GM18907 (cell line): ENCODE measurements at regions not wholly inside any gene's neighbourhood (a gene's known extent, or its start where the extent isn't known, plus 50 kb on each side); places are given as distances from the start of the nearest gene placed in this dataset.

ENCODE experiments used
- ATAC-seq: cut with Tn5 transposase; IDR thresholded peaks from one replicate; pipeline ENCODE4 v1.9.1; 2021; ENCODE audit warnings: mild to moderate bottlenecking, moderate library complexity; ENCODE audit not compliant: unreplicated experiment

DNA sequence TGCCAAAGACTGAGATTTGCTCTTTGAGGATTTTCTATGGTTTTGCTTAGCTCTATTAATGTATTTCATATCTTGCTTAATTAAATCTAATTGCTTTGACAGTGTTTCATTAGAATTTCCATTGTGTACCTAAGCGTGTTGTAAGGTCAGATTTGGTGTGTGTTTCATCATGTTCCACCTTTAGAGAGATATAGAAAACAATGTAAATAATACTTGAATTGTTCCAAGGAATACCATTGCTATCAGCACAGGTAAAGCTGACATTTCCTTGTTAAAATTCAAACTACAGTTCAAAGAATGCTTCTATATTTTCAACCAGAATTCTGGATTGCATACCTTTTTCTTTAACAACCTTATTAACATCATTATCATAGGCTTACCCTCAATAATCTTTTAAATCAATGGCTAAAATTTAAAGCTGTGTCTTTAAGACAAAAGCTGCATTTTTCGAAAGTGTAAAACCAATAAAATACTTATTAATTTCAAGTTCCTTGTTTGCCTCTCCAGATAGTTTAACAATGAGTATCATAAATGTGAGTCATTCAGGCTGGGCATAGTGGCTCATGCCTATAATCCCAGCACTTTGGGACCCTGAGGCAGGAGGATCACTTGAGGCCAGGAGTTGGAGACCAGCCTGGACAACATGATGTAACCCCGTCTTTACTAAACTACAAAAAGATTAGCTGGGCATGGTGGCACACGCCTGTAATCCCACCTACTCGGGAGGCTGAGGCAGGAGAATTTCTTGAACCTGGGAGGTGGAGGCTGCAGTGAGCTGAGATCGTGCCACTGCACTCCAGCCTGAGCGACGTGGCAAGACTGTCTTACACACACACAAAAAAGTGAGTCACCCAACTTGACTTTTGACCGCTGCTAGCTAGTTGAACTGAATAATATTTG is 188.0 kb upstream of the PKDCC start:
- no peak for ATAC-seq

DNA sequence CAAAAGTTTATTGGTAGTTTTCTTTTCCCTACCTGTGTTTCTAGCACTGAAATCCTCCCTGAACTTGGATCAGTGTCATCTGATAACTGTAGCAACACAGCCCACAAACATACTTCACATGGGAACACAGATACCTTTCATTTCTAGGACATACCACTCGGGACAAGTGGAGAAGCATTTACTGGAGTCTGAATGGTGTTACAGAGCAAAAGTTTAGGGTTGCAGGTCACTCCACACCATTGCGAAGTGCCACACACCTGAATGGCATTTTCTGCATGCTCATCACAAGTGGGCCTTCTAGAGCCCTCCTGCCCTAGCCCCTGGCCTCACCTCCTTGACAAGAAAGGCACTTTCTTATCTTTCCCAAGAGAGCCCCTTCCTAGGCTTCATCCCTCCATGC is 184.8 kb upstream of the PKDCC start:
- no peak for ATAC-seq

GRCh38 chr2:41865263-41865662 is 182.6 kb upstream of the PKDCC start:
- ATAC-seq = no peak

DNA sequence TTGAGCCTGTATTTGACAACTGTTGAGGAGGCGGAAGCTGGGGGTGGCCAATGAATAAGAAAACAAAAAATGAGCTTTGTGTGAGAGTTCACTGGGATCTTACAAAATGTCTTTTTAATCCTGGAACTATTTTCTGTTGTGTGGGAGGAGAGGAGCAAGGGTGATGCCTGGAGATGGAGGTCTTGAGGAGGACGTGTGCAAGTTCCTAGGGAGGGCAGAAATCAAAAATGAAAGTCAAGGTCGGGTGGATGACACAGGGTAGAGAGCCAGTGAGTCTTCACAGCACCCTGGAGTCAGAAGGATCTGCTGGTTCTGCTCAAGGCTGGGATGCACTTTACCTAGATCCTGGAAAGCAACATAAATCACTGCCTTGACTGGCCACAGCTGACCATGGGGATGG is 180.3 kb upstream of the PKDCC start:
- ATAC-seq = no peak

DNA sequence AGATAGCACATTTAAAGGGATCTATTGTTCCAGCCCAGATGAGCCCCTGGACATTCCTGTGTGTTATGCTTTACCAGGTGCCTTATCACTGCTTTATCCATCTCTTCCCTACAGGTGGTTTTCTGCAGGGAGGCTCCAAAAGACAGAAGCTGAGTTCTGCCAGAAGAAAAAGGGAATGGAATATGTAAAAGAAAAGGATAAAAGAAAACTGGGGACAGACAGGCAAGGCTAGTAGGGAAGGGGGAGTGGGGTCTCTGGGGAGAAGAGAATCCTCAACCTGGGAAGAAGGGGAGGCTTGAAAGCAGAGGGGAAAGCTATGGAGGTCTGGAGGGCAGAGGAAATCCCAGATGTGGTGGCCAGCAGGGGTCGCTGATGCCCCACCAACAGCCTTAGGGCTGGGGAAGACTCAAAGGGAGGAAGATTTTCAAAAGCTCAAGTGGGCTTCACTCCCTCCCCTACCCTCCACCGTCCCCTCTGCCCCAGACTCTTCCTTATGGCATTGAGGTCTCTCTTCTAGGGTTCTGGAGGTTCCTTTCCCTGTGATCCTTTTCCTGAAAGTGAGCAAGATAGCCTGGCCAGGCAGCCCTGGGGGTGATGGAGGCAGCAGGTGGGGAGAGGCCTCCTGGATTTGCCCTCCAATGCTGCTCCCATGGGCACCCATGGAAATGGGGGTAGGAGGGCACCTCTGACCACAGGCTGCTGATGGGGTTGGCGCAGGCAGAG is 178.1 kb upstream of the PKDCC start:
- ATAC-seq = peak; percentile 68

DNA sequence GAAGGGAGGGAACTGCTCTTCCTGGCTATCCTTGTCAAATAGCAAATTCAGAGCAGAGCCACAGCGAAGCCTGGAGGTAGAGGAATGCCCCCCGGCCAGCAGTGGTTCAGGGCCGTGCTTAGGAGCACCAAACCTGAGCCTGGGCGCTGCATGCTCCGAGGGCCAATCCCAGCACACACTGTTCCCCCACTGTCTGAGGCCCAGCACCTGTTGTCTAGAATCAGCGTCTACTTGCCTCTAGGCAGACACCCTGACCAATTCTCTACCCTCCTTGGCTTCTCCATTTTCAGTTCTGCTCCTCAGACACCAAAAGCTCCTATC is 177.6 kb upstream of the PKDCC start:
- ATAC-seq = no peak

DNA sequence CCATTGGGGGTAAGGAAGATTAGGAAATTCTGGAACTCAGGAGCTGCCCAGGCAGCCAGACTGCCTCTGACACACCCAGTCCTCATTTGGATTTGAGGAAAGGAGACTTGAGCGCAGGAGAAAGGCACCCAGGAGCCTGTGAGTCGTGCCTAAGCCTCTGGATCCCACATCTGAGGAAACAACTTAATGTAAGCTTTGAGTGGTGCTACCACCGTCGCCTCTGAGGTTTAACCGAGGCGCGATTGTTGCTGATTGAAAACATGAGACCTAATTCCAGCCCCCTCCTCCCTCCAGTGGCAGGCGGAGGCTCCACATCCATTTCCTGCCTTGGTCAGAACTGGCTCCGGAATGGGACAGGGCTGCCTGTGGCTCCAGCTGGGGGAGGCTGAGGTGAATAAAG is 176.7 kb upstream of the PKDCC start:
- ATAC-seq = no peak

GRCh38 chr2:41872646-41873045 is 175.2 kb upstream of the PKDCC start:
- ATAC-seq = no peak

DNA sequence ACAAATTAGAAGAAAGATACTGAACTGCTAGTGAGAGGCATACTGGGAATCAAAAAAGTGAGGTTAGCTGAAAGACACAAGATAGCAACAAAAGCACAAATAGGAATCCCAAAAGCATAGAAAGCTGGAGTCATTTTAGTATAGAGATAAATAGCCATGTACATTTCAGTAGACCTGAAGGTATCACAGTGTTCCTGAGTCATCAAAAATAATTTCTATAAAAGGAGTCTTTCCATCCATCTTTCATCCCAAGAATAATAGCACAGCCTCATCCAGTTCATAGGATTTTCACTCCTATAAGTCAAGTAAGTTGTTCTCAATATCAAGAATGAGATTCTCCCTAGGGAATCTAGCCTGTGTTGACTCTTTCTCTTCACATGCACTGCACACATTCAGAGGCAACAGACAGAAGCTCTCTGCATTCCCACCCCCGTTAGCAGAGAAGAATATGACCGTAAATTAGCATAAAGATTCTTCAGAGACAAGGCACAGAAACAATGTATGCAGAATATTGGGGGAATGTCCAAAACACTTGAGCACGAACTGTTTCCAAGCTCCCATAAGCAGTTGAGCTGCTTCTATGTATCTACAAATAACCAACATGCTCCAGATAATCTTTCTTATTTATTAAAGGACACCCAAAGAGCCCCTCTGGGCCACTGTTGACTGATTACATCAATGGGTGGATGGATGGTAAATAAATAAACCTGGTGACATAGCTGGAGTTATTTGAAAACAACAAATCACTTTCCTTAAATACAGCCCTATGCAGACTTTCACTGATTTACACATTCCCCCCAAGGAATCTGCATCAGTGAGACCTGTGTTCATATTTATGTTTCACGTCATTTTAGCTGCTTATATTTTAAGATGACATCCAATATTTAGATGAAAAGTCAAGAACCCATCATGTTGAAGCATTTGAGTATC is 174.5 kb upstream of the PKDCC start:
- ATAC-seq = no peak

- no peak for ATAC-seq
These were observed 170.6 kb upstream of the PKDCC start for GRCh38 chr2:41877114-41877678.

DNA sequence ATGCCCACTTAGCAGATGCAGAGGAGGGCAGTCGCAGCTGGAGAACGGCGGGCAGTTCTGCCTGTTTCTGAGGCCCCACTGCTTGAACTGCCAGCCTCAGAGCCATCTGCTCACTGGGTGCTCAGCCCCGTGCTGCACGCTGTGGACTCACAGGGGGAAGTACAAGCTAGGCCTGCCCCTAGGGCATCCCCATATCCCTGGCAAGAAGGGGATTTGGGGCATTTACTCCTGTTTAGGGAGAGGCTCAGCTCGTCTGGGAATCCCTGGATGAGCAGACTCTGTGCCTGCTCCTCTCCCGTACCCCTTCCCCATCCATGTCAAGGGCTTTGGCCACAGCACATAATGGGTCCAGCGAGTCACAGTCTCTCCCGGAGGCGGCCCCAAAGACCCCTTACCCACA is 169.8 kb upstream of the PKDCC start:
- no peak for ATAC-seq

DNA sequence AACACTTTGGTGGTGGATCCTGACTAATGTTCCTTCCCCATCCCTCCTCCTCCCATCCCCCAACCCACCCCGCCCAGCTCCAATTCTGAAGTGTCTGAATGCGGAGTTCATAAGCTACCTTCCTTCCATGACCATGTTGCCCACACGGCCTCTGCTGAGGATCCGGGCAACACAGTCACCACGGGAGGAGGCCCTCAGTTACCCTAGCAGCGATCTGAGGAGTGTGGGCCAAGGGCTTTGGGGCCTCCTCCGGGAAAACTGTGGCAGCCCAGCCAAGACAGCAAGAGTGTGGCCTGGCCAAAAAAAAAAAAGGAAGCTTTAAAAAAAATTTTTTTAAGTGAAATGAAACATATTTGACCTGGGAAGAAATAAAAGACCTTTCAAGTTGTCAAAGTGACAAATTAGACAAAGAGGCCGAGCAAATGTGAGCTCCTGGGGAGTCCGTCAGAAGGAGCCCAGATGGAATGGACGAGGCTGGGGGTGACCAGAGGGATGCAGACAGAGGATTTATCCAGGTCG is 169.0 kb upstream of the PKDCC start:
- ATAC-seq = no peak

DNA sequence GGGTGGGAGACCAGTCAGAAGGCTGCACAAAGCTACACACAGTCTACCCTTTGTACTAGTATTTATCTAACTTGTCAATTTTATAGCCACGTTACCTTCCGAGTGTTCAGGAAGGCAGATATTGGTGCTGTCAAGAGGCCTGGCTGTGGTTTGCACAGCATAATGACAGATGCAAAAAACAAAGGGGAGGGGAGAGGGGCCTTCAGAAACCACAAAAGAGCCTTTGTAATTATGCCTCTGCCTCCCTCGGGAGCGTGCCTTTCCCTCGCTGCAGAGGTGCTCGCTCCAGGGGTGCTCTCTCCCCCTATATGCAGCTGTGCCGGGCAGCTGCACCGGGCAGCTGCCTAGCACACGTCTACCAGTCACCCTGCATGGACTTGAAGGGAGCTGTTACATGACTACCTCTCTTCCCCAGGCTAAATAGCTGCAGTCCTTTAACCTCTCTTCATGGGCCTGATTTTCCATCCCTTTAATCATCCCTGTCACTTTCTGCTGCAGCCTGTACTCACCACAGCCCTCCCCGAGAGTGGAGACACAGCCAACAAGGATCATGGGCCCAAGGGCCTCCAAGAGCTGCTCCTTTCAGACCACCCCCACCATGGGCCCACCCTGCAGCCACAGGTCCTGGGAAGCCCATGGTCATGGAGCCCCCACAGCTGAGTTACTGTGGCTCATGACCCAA is 168.4 kb upstream of the PKDCC start:
- ATAC-seq = no peak

GRCh38 chr2:41880561-41881243 is 167.1 kb upstream of the PKDCC start:
- ATAC-seq = no peak

DNA sequence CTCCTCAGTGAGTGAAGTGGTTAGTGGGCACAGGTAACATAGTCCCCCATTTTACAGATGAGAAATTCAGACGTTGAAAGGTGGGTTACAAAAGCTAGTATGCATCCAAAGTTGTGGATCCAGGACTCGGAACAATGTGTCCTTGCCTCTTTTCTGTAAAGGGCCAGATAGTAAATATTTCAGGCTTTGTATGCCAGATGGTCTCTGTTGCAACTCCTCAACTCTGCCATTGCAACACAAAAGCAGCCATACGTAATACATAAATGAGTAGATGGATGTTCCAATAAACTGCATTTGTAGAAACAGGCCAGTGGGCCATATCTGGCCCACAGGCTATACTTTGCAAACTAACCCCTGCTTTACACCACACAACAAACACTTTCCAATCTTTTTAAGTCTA is 166.6 kb upstream of the PKDCC start:
- ATAC-seq = no peak

DNA sequence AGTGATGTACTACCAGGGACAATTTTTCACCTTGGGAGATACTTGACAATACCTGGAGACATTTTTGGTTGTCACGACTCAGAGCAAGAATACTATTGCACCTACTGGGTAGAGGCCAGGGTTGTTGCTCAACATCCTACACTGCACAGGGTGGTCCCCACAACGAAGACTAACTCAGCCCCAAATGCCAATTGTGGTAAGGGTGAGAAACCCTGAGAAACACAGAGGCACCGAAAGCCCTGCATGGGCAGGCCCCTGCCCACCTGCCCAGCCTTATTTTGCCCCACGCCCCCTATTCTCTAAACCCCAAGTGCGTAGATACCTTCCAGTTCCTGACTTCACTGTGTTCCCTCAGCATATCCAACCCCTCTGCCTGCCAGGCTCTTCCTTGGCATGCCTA is 163.1 kb upstream of the PKDCC start:
- ATAC-seq = no peak

GRCh38 chr2:41886145-41886664 is 161.6 kb upstream of the PKDCC start:
- no peak for ATAC-seq

- ATAC-seq = no peak
These were observed 161.1 kb upstream of the PKDCC start for GRCh38 chr2:41886757-41887156.

DNA sequence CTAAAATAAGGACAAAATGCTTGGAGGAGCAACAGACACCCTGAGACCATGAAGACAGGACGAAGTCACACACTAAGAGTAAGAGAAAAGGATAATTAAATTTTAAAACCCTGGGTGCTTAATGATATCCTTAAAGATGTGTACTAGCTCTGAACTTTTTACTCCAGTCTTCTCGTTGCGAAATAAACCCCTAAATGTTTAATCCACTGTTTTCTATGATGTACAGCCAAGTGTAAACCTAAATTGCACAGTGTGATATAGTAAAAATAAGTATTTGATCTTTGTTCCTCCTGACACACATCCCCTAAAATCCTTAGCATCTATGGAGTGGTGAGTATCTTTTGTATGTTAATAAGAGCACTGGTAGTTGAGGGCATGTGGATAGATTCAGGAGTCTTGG is 157.5 kb upstream of the PKDCC start:
- no peak for ATAC-seq
